Esophagus muscularis mucosa (tissue), 4 donors: ENCODE measurements at regions not wholly inside any gene's neighbourhood (a gene's known extent, or its start where the extent isn't known, plus 50 kb on each side); places are given as distances from the start of the nearest gene placed in this dataset.

ENCODE experiments used
- DNase-seq: peaks from one replicate; pipeline ENCODE4 v3.0.0-alpha.2; 2017; ENCODE audit errors: extremely low spot score
- H3K27ac ChIP-seq, 4 donors: fragments of 200-600 bp; sonication (generic); replicated peaks in 1 of 4; 1 replicate in 3 of 4; 2 replicates in 1 of 4; pipeline ENCODE4 v1.5.1; 2016 to 2019; ENCODE audit warnings: mild to moderate bottlenecking in 1 of 4
- H3K27me3 ChIP-seq, 4 donors: fragments of 200-600 bp; sonication (generic); one replicate each; pipeline versions ENCODE4 v1.5.1 to v1.6.0; 2016 to 2019
- H3K36me3 ChIP-seq, 4 donors: fragments of 200-600 bp; sonication (generic); one replicate each; pipeline ENCODE4 v1.5.1; 2016 to 2019
- H3K4me1 ChIP-seq, 4 donors: fragments of 200-600 bp; sonication (generic); one replicate each; pipeline ENCODE4 v1.5.1; 2016 to 2019
- H3K4me3 ChIP-seq, 4 donors: fragments of 200-600 bp; sonication (generic); 1 replicate in 2 of 4; 2 replicates in 2 of 4; pipeline ENCODE4 v1.5.1; 2016 to 2019; ENCODE audit warnings: mild to moderate bottlenecking in 4 of 4, moderate library complexity in 1 of 4
- H3K9me3 ChIP-seq, 4 donors: fragments of 200-600 bp; sonication (generic); 1 replicate in 3 of 4; 2 replicates in 1 of 4; pipeline ENCODE4 v1.5.1; 2016 to 2019
- CTCF ChIP-seq, 3 experiments: fragments of 200-600 bp in 2 of 3; fragments of 450-650 bp in 1 of 3; sonication (generic) in 2 of 3; IDR thresholded peaks; one replicate each; pipeline ENCODE4 v1.5.1; 2017 to 2019; ENCODE audit warnings: antibody characterized with exemption in 3 of 3, mild to moderate bottlenecking in 2 of 3, moderate library complexity in 1 of 3
- EP300 ChIP-seq: sonication (generic); formaldehyde crosslinking; IDR thresholded peaks from one replicate; pipeline ENCODE4 v1.6.1; 2017; ENCODE audit warnings: antibody characterized with exemption
- POLR2A ChIP-seq: fragments of 450-650 bp; IDR thresholded peaks from one replicate; pipeline ENCODE4 v1.6.1; 2017; ENCODE audit warnings: antibody characterized with exemption, moderate library complexity, mild to moderate bottlenecking, low read depth
- POLR2AphosphoS5 ChIP-seq, 2 donors: sonication (generic); formaldehyde crosslinking; IDR thresholded peaks; one replicate each; pipeline ENCODE4 v1.6.1; 2017; ENCODE audit warnings: antibody characterized with exemption in 2 of 2
- WGBS: methylation state at CpG from one replicate; pipeline ENCODE4 v1.1.5; 2018; 5-methylcytosine and 5-hydroxymethylcytosine counted together
- intact Hi-C: fragments of 100-400 bp; cut with DNase I; formaldehyde crosslinking; loops from one replicate; pipeline ENCODE4 v1.15.1; 2023

- 45% methylated on average over 8 of the region's 8 CpGs for WGBS
- intact Hi-C loops = no loop called here
- Histone ChIP-seq H3K27me3 (no peaks in the 10 kb centered on the region), H3K27ac (no peak overlapping the region), H3K36me3 (no peaks in the 10 kb centered on the region), H3K4me3 (no peak overlapping the region), H3K9me3 (no peaks in the 10 kb centered on the region), H3K4me1 (peaks cover 0 to 10% (median 4%) of the 10 kb centered on the region in 4 donors)
- DNase-seq = no peak
- TF ChIP-seq EP300 = no peak
- no peak for TF ChIP-seq CTCF (IDR thresholded peaks at IDR 0.05)
- TF ChIP-seq POLR2AphosphoS5 (IDR thresholded peaks at IDR 0.05) = no peak
- TF ChIP-seq POLR2A = no peak
Measured at GRCh38 chr2:146634230-146635097, 1210.4 kb upstream of the ACVR2A start.

- H3K4me1 ChIP-seq = peaks cover 0 to 10% (median 4%) of the 10 kb centered on the region in 4 donors
- H3K27me3 ChIP-seq = no peaks in the 10 kb centered on the region
- DNase-seq = no peak
- no peak overlapping the region for H3K27ac ChIP-seq
- H3K9me3 ChIP-seq = no peaks in the 10 kb centered on the region
- TF ChIP-seq CTCF (IDR thresholded peaks at IDR 0.05) (no peak), EP300 (no peak), POLR2AphosphoS5 (IDR thresholded peaks at IDR 0.05) (no peak), POLR2A (no peak)
- intact Hi-C loops = no loop called here
- H3K36me3 ChIP-seq = no peaks in the 10 kb centered on the region
- H3K4me3 ChIP-seq = no peak overlapping the region
Measured at GRCh38 chr2:146633159-146633558, 1211.7 kb upstream of the ACVR2A start.

- WGBS = 95% methylated on average over 4 of the region's 4 CpGs
- no peak for DNase-seq
- Histone ChIP-seq H3K4me3 (no peak overlapping the region), H3K27ac (no peak overlapping the region), H3K4me1 (peaks cover 0 to 10% (median 4%) of the 10 kb centered on the region in 4 donors), H3K36me3 (no peaks in the 10 kb centered on the region), H3K9me3 (no peaks in the 10 kb centered on the region), H3K27me3 (no peaks in the 10 kb centered on the region)
- intact Hi-C loops = no loop called here
- no peak for TF ChIP-seq CTCF (IDR thresholded peaks at IDR 0.05)
- TF ChIP-seq POLR2AphosphoS5 (IDR thresholded peaks at IDR 0.05) = no peak
- TF ChIP-seq EP300 = no peak
- TF ChIP-seq POLR2A = no peak
Measured at GRCh38 chr2:146632707-146633106, 1212.1 kb upstream of the ACVR2A start.

GRCh38 chr2:146624430-146625160 lies 1220.2 kb upstream of the ACVR2A start:
- no peak for DNase-seq
- intact Hi-C loops = no loop called here
- no peaks in the 10 kb centered on the region for H3K27me3 ChIP-seq
- WGBS = 59% methylated on average over 3 of the region's 3 CpGs
- H3K27ac ChIP-seq = no peak overlapping the region
- H3K4me1 ChIP-seq = no peaks in the 10 kb centered on the region
- no peak overlapping the region for H3K4me3 ChIP-seq
- no peaks in the 10 kb centered on the region for H3K36me3 ChIP-seq
- no peaks in the 10 kb centered on the region for H3K9me3 ChIP-seq
- TF ChIP-seq EP300 = no peak
- TF ChIP-seq POLR2AphosphoS5 (IDR thresholded peaks at IDR 0.05) = no peak
- no peak for TF ChIP-seq POLR2A
- TF ChIP-seq CTCF (IDR thresholded peaks at IDR 0.05) = no peak
